GM18868 (cell line): ENCODE measurements at regions not wholly inside any gene's neighbourhood (a gene's known extent, or its start where the extent isn't known, plus 50 kb on each side); places are given as distances from the start of the nearest gene placed in this dataset.
"Not testable (repeated sequence)": the region's sequence is repeated elsewhere in the genome, so short reads cannot be mapped to it uniquely, and the experiment has no call there.

ENCODE experiments used
- ATAC-seq: cut with Tn5 transposase; IDR thresholded peaks from one replicate; pipeline ENCODE4 v1.9.1; 2021; ENCODE audit warnings: mild to moderate bottlenecking, moderate library complexity; ENCODE audit not compliant: unreplicated experiment

DNA sequence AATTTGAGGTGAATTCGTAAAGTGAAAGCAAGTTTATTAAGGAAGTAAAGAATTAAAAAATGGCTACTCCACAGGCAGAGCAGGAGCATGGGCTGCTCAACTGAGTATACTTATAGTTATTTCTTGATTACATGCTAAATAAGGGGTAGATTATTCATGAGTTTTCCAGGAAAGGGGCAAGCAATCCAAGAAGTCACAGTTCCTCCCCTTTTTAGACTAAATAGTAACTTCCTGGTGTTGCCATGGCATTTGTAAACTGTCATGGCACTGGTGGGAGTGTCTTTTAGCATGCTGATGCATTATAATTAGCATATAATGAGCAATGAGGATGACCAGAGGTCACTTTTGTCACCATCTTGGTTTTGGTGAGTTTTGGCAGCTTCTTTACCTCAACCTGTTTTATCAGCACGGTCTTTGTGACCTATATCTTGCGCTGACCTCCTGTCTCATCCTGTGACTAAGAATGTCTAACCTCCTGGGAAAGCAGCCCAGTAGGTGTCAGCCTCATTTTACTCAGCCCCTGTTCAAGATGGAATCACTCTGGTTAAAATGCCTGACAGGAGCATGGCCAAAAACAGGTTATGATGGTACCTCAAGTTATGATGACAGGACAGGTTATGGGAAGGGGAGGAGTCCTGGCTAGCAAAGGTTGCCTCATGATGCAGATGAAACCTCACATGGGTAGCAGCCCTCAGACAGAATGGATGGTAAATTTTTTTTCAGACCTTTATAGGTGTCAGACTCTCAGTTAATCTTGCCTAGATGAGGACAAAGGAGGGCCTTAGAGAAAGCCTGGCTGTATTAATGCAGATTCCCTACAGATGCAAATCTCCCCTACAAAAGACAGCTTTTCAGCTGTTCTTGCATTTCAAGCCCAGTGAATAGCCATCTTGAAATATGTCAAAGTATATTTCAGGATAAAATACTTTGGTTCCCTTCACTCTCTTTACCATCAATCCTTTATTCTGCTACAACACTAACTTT is 49.7 kb downstream of the SIPA1L2 start:
- no peak for ATAC-seq

GRCh38 chr1:232579466-232579865 is 50.5 kb downstream of the SIPA1L2 start:
- ATAC-seq = no peak

DNA sequence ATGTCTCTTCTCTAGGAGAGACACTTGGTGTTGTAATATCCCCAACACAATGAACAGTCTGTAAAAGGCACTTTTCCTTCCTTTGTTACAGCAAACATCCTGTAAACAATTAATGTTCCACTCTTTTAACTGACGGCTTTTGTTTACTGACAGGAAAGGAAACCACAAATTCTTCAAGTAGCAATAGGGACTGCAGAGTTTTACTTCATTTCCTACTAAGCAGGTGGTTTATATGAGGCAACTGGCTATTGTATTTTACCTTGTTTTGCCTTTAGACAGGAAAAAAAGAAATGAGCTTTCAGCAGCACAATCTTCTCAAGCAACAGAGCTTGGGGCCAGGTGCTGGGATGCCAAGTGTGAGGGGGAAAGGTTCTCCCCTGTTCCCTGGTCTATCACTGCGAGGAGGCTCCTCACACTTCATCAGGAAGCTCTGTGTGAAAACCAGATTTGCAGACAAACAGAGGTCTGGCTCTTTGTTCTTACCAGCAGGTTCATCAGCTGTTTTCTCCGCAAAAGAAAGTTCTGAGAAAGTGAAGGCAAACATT is 51.2 kb downstream of the SIPA1L2 start:
- no peak for ATAC-seq

- no peak for ATAC-seq
Observed at GRCh38 chr1:232577772-232578171, 52.2 kb downstream of the SIPA1L2 start.

DNA sequence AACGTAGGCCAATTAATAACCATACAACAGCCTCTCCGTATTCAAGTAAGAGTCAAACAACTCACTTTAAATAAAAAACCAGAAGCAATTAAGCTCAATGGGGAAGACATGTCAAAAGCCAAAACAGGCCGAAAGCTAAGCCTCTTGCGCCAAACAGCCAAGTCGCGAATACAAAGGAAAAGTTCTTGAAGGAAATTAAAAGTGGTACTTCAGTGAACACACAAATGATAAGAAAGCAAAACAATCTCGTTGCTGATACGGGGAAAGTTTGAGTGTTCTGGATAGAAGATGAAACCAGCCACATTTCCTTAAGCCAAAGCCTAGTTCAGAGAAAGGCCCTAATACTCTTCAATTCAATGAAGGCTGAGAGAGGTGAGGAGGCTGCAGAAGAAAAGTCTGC is 53.4 kb downstream of the SIPA1L2 start:
- no peak for ATAC-seq

DNA sequence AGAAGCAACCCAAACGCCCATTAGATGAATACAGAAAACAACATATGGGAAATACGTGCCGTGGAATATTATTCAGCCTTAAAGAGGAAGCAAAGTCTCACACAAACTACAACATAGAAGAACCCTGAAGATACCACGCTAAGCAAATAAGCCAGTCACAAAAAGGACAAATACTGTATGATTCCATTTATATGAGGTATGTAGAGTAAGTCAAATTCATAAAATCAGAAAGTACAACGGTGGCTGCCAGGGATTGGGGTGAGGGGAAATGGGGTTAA is 54.2 kb downstream of the SIPA1L2 start:
- ATAC-seq = no peak

GRCh38 chr1:232574889-232575762 is 54.8 kb downstream of the SIPA1L2 start:
- no peak for ATAC-seq

- ATAC-seq = no peak
Observed at GRCh38 chr1:232574077-232574476, 55.9 kb downstream of the SIPA1L2 start.

DNA sequence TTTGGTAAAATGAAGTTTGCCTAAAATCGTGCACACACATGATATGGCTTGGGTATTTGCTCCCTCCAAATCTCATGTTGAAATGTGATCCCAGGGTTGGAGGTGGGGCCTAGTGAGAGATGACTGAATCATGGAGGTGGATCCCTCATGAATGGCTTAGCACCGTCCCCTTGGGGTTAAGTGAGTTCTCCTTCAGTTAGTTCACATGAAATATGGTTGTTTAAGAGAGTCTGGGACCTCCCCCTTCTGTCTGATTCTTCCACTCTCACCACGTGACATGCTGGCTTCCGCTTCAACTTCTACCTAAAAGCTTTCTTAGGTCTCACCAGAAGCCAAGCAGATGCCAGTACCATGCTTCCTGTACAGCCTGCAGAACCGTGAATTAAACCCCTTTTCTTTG is 58.4 kb downstream of the SIPA1L2 start:
- ATAC-seq = no peak

GRCh38 chr1:232570007-232570406 is 59.9 kb downstream of the SIPA1L2 start:
- ATAC-seq = no peak

DNA sequence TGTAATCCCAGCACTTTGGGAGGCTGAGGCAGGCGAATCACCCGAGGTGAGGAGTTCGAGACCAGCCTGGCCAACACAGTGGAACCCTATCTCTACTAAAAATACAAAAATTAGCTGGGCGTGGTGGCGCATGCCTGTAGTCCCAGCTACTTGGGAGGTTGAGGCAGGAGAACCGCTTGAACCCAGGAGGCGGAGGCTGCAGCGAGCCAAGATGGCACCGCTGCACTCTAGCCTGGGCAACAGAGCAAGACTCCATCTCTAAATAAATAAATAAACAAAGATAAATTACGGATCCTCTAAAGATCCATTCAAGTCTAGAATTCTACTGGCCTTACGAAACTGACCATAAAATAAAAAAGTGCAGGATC is 60.4 kb downstream of the SIPA1L2 start:
- ATAC-seq = not testable (repeated sequence)

- no peak for ATAC-seq
Observed at GRCh38 chr1:232568906-232569553, 60.9 kb downstream of the SIPA1L2 start.

DNA sequence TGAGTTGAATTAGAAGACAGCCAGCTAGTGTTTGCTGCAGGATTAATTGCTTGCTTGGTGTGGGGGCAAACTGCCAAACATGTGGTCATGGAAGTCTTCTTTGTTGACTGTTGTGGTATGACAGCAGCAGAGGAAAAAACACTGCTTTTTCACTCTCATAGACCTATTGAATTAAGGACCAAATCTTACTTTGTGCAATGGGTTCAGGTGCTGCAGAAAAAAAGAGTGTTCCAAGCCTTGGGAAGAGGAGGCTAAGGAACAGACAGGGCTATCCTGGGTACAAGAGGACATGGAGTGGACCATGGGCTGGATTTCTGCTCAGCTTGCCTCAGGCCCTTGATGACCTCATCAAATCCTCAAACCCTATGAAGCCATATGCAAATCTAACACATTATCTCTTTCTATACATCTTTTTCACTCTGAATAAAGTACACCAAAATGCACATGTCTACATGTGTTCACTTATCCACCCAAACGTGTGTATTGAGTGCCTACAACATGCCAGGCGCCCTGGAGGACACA is 61.5 kb downstream of the SIPA1L2 start:
- no peak for ATAC-seq

- ATAC-seq = no peak
Observed at GRCh38 chr1:232566093-232566492, 63.8 kb downstream of the SIPA1L2 start.

DNA sequence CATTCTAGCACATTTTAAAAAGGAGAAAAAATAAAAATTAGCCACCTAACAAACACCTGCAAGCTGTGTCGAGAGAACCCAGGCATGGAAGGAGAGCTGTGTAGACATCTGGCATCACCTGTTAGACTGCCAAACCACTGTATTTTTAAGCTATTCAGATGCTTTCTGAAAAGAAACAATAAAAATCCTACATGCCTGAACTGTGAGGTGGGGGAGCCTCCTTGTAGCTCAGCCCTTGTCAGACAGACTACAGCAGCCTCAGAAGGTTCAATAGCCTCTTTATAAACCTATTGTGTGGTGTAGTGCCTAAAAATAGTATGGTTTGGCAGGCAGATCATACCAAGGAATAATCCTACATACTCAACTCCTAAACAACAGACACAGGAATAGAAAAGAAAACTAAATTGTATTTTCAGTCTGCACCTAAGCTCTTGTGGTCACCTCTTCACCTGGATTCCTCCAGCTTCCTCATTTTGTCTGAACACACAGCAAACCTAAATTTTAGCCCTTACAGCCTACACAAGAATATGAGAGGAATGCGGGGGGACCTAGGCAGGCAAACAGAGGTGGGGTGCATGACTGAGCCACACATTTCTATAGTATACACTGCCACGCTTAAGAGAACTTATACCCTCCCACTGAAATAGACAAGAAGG is 67.0 kb downstream of the SIPA1L2 start:
- no peak for ATAC-seq

GRCh38 chr1:232561381-232561780 is 68.6 kb downstream of the SIPA1L2 start:
- ATAC-seq = no peak

GRCh38 chr1:232560940-232561339 is 69.0 kb downstream of the SIPA1L2 start:
- no peak for ATAC-seq

GRCh38 chr1:232558954-232559353 is 71.0 kb downstream of the SIPA1L2 start:
- no peak for ATAC-seq

DNA sequence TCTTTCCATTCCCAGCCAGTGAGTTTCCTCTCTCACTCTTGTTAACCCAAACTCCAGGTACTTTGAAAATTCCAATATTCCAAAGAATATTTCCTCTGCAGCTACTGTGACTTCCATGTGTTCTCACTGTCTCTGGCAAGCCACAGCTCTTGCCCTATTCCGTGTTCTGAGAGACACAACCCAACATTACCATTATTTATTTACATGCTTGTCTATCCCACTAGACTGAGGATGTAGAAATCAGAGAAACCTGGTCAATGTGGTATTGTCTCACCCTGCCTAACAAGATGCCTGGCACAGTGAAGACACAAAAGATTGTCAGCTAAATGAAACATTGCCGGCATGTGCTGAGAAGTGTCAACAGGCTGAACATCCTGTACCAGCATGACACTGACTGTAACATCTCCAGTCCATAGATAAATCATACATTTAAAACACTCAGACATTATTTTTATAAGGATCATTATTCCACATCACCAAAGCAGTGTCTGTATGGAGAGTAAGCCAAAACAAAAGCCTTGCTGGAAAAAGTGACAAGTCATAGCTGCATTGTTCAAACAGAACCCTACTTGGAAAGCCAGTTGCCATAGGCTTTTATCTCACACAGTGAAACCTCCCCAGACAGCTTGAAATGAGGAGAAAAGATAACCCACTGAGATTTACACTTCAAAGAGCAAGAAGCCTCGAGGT is 72.3 kb downstream of the SIPA1L2 start:
- no peak for ATAC-seq

DNA sequence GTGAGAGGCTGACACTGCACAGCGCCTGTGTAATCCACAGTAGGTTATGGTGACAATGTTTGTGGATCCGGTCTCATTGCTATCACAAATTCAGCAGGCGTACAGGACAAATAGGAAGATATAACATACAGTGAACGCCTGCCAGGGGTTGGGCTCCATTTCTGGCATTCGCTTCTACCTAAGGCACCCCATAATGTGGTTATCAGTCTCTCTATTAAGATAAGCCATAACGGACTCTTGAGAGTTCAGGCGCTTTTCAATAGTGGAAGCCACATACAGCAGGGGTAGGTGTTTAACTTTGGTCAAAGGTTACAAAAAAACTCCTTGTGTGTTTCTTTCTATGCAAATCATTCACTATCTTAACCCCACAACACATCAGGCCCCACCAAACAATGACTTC is 72.8 kb downstream of the SIPA1L2 start:
- ATAC-seq = no peak
